AG04450 (cell line): ENCODE measurements at regions not wholly inside any gene's neighbourhood (a gene's known extent, or its start where the extent isn't known, plus 50 kb on each side); places are given as distances from the start of the nearest gene placed in this dataset.

ENCODE experiments used
- CTCF ChIA-PET: fragments of 300-600, 350-600 bp; formaldehyde crosslinking; extraction: SDS; loops from one replicate; lab custom pipeline; 2022; ENCODE audit warnings: antibody characterized with exemption, inconsistent platforms; lab: Charles Lee
- POLR2A ChIA-PET: fragments of 350-600 bp; formaldehyde crosslinking; extraction: SDS; loops from one replicate; lab custom pipeline; 2021; ENCODE audit warnings: antibody characterized with exemption, inconsistent platforms; lab: Yijun Ruan, JAX
- DNase-seq: peaks from one replicate; pipeline ENCODE4 v3.0.0-alpha.2; 2011; ENCODE audit warnings: low read depth, low spot score
- H3K27ac ChIP-seq: one replicate; pipeline ENCODE4 v1.5.1; 2012; ENCODE audit warnings: low read depth, low read length, control low read depth
- H3K27me3 ChIP-seq: one replicate; pipeline ENCODE4 v1.6.0; 2012; ENCODE audit warnings: low read length; ENCODE audit not compliant: control insufficient read depth, insufficient read depth
- H3K4me3 ChIP-seq: 2 replicates; pipeline ENCODE4 v1.5.1; 2011; ENCODE audit warnings: mild to moderate bottlenecking, low read depth, low read length, control low read depth
- H3K9me3 ChIP-seq: 2 replicates; pipeline ENCODE4 v1.5.1; 2012; ENCODE audit warnings: low read length; ENCODE audit not compliant: control insufficient read depth, insufficient read depth
- CTCF ChIP-seq: IDR thresholded peaks from 2 replicates; pipeline ENCODE4 v1.5.1; 2011; ENCODE audit warnings: low read depth, low read length, control low read depth, inconsistent platforms

GRCh38 chr9:28423255-28423654 lies 850.0 kb upstream of the C9orf72 start:
- TF ChIP-seq CTCF, result no peak
- no peak overlapping the region for H3K4me3 ChIP-seq
- POLR2A ChIA-PET, result no interaction called here
- DNase-seq, result no peak
- H3K27ac ChIP-seq, result no peak overlapping the region
- CTCF ChIA-PET, result no interaction called here
- no peaks in the 10 kb centered on the region for H3K9me3 ChIP-seq
- H3K27me3 ChIP-seq, result no peaks in the 10 kb centered on the region

GRCh38 chr9:28435456-28435855 lies 862.2 kb upstream of the C9orf72 start:
- ChIA-PET POLR2A (no interaction called here), CTCF (no interaction called here)
- Histone ChIP-seq H3K27ac (no peak overlapping the region), H3K27me3 (no peaks in the 10 kb centered on the region), H3K9me3 (peaks cover 9% of the 10 kb centered on the region; the same call in 1 of the 2 replicates), H3K4me3 (no peak overlapping the region)
- TF ChIP-seq CTCF, result no peak
- no peak for DNase-seq

GRCh38 chr9:28439688-28440087 lies 866.4 kb upstream of the C9orf72 start:
- no peak for DNase-seq
- ChIA-PET CTCF (no interaction called here), POLR2A (no interaction called here)
- no peaks in the 10 kb centered on the region for H3K27me3 ChIP-seq
- no peak overlapping the region for H3K4me3 ChIP-seq
- peaks cover 26% of the 10 kb centered on the region for H3K9me3 ChIP-seq
- no peak for TF ChIP-seq CTCF
- H3K27ac ChIP-seq, result no peak overlapping the region

GRCh38 chr9:28443461-28443860 lies 870.2 kb upstream of the C9orf72 start:
- POLR2A ChIA-PET, result no interaction called here
- CTCF ChIA-PET, result no interaction called here

GRCh38 chr9:28444637-28445036 lies 871.4 kb upstream of the C9orf72 start:
- TF ChIP-seq CTCF, result no peak
- DNase-seq, result no peak
- Histone ChIP-seq H3K4me3 (no peak overlapping the region), H3K9me3 (peaks cover 20% of the 10 kb centered on the region), H3K27ac (no peak overlapping the region), H3K27me3 (no peaks in the 10 kb centered on the region)
- CTCF ChIA-PET, result no interaction called here
- POLR2A ChIA-PET, result no interaction called here

More at GRCh38 chr9:28443461-28443860, 870.2 kb upstream of the C9orf72 start:
- no peak for DNase-seq
- no peak overlapping the region for H3K4me3 ChIP-seq
- H3K27ac ChIP-seq, result no peak overlapping the region
- TF ChIP-seq CTCF, result no peak
- H3K27me3 ChIP-seq, result no peaks in the 10 kb centered on the region
- peaks cover 23% of the 10 kb centered on the region for H3K9me3 ChIP-seq
